ENCODE measurements at regions not wholly inside any gene's neighbourhood (a gene's known extent, or its start where the extent isn't known, plus 50 kb on each side); places are given as distances from the start of the nearest gene placed in this dataset.

DNA sequence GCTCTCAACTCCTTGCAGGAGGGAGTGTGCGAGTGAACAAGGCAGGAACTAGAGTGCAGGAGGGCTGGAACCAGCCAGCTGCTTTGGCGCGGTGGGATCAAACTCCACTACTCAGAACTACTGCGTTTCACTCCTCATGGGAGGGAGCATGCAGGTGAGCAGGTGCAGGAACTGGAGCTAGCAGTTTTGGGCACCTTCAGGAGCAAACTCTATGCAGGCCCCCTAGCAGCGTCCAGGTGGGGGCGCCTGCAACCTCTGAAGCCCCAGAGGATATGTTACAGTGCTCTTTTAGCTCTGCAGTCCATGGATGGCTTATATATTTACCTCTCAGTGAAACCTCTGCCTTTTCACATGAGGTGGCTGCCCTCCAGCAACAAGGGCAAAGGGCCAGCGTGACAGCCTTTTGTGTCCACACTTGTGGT, 1303.4 kb downstream of the PCDH9 start:
- BruUV-seq (replicated peaks) = no TSS peak
- Histone ChIP-seq H3K36me3 (ENCODE audit: control insufficient read depth in 2 of 2, insufficient read depth in 2 of 2, low read length in 1 of 2) (no peaks in the 10 kb centered on the region), H2AFZ (ENCODE audit: control insufficient read depth, low read depth, low read length) (no peak overlapping the region), H3K79me2 (ENCODE audit: control insufficient read depth, insufficient read depth, low read length) (no peaks in the 10 kb centered on the region), H3K4me3 (no peak overlapping the region), H3K27ac (ENCODE audit: control insufficient read depth, insufficient read depth) (no peak overlapping the region), H3K9ac (ENCODE audit: control insufficient read depth, insufficient read depth, low read length) (no peak overlapping the region), H3K9me3 (replicated peaks; ENCODE audit: control insufficient read depth, insufficient read depth, low read length) (no peaks in the 10 kb centered on the region), H4K20me1 (ENCODE audit: control insufficient read depth, insufficient read depth) (no peaks in the 10 kb centered on the region), H3K4me1 (ENCODE audit: control insufficient read depth, insufficient read depth, low read length) (no peaks in the 10 kb centered on the region), H3K4me2 (ENCODE audit: control insufficient read depth, insufficient read depth) (no peak overlapping the region), H3K27me3 (replicated peaks in 1 of 2; ENCODE audit: control insufficient read depth in 2 of 2, insufficient read depth in 2 of 2, low read length in 1 of 2) (no peaks in the 10 kb centered on the region)
- SMC1A ChIA-PET (ENCODE audit: uncharacterized antibody, unreplicated experiment) = interaction anchor here (0.7 to 1.0 kb wide), 3 partner anchors 440 to 1311 kb away, joined by 3 to 4 read pairs (median 3); no protein-coding TSS in a partner anchor
- TF ChIP-seq, protein P1, sequence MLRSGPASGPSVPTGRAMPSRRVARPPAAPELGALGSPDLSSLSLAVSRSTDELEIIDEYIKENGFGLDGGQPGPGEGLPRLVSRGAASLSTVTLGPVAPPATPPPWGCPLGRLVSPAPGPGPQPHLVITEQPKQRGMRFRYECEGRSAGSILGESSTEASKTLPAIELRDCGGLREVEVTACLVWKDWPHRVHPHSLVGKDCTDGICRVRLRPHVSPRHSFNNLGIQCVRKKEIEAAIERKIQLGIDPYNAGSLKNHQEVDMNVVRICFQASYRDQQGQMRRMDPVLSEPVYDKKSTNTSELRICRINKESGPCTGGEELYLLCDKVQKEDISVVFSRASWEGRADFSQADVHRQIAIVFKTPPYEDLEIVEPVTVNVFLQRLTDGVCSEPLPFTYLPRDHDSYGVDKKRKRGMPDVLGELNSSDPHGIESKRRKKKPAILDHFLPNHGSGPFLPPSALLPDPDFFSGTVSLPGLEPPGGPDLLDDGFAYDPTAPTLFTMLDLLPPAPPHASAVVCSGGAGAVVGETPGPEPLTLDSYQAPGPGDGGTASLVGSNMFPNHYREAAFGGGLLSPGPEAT (IDR thresholded peaks at IDR 0.05; ENCODE audit: low read depth) = no peak
- no peak for TF ChIP-seq IRF4 (IDR thresholded peaks at IDR 0.05; ENCODE audit: low read depth, low read length)
- TF ChIP-seq, protein P2, sequence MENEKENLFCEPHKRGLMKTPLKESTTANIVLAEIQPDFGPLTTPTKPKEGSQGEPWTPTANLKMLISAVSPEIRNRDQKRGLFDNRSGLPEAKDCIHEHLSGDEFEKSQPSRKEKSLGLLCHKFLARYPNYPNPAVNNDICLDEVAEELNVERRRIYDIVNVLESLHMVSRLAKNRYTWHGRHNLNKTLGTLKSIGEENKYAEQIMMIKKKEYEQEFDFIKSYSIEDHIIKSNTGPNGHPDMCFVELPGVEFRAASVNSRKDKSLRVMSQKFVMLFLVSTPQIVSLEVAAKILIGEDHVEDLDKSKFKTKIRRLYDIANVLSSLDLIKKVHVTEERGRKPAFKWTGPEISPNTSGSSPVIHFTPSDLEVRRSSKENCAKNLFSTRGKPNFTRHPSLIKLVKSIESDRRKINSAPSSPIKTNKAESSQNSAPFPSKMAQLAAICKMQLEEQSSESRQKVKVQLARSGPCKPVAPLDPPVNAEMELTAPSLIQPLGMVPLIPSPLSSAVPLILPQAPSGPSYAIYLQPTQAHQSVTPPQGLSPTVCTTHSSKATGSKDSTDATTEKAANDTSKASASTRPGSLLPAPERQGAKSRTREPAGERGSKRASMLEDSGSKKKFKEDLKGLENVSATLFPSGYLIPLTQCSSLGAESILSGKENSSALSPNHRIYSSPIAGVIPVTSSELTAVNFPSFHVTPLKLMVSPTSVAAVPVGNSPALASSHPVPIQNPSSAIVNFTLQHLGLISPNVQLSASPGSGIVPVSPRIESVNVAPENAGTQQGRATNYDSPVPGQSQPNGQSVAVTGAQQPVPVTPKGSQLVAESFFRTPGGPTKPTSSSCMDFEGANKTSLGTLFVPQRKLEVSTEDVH (IDR thresholded peaks at IDR 0.05; ENCODE audit: low read depth, partially characterized antibody) = no peak
- TF ChIP-seq, protein P3, sequence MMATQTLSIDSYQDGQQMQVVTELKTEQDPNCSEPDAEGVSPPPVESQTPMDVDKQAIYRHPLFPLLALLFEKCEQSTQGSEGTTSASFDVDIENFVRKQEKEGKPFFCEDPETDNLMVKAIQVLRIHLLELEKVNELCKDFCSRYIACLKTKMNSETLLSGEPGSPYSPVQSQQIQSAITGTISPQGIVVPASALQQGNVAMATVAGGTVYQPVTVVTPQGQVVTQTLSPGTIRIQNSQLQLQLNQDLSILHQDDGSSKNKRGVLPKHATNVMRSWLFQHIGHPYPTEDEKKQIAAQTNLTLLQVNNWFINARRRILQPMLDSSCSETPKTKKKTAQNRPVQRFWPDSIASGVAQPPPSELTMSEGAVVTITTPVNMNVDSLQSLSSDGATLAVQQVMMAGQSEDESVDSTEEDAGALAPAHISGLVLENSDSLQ (IDR thresholded peaks at IDR 0.05) = no peak
- TF ChIP-seq SMC3 (IDR thresholded peaks at IDR 0.05; ENCODE audit: borderline replicate concordance, low read length) = peak; percentile 30; the same call in 1 of the 2 replicates
- no peak for TF ChIP-seq JUNB (IDR thresholded peaks at IDR 0.05)
- TF ChIP-seq, protein P4, sequence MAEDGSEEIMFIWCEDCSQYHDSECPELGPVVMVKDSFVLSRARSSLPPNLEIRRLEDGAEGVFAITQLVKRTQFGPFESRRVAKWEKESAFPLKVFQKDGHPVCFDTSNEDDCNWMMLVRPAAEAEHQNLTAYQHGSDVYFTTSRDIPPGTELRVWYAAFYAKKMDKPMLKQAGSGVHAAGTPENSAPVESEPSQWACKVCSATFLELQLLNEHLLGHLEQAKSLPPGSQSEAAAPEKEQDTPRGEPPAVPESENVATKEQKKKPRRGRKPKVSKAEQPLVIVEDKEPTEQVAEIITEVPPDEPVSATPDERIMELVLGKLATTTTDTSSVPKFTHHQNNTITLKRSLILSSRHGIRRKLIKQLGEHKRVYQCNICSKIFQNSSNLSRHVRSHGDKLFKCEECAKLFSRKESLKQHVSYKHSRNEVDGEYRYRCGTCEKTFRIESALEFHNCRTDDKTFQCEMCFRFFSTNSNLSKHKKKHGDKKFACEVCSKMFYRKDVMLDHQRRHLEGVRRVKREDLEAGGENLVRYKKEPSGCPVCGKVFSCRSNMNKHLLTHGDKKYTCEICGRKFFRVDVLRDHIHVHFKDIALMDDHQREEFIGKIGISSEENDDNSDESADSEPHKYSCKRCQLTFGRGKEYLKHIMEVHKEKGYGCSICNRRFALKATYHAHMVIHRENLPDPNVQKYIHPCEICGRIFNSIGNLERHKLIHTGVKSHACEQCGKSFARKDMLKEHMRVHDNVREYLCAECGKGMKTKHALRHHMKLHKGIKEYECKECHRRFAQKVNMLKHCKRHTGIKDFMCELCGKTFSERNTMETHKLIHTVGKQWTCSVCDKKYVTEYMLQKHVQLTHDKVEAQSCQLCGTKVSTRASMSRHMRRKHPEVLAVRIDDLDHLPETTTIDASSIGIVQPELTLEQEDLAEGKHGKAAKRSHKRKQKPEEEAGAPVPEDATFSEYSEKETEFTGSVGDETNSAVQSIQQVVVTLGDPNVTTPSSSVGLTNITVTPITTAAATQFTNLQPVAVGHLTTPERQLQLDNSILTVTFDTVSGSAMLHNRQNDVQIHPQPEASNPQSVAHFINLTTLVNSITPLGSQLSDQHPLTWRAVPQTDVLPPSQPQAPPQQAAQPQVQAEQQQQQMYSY (CRISPR knock-in tag; IDR thresholded peaks at IDR 0.05) = no peak
- no peak for TF ChIP-seq POLR2AphosphoS5 (IDR thresholded peaks at IDR 0.05; ENCODE audit: low read length)
- TF ChIP-seq, protein P5, sequence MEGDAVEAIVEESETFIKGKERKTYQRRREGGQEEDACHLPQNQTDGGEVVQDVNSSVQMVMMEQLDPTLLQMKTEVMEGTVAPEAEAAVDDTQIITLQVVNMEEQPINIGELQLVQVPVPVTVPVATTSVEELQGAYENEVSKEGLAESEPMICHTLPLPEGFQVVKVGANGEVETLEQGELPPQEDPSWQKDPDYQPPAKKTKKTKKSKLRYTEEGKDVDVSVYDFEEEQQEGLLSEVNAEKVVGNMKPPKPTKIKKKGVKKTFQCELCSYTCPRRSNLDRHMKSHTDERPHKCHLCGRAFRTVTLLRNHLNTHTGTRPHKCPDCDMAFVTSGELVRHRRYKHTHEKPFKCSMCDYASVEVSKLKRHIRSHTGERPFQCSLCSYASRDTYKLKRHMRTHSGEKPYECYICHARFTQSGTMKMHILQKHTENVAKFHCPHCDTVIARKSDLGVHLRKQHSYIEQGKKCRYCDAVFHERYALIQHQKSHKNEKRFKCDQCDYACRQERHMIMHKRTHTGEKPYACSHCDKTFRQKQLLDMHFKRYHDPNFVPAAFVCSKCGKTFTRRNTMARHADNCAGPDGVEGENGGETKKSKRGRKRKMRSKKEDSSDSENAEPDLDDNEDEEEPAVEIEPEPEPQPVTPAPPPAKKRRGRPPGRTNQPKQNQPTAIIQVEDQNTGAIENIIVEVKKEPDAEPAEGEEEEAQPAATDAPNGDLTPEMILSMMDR (IDR thresholded peaks at IDR 0.05 in 2 of 3, conservative IDR thresholded peaks at IDR 0.05 in 1 of 3; ENCODE audit: control insufficient read depth in 2 of 3, extremely low read depth in 1 of 3, insufficient read depth in 1 of 3, low read depth in 3 of 3, low read length in 3 of 3) = peak in 2 of 3 experiments; percentile 35 to 38; a peak in 3 of 6 replicates
- TF ChIP-seq CBFB (IDR thresholded peaks at IDR 0.05; ENCODE audit: low read depth) = no peak
- RAD21 ChIA-PET (ENCODE audit: unreplicated experiment) = interaction anchor here (1.9 kb wide), 1 partner anchor 1312 kb away, joined by 6 read pairs; no protein-coding TSS in a partner anchor
- in situ Hi-C loops (cut with MboI) (no loop called here), intact Hi-C loops (cut with micrococcal nuclease; ENCODE audit: unreplicated experiment) (loop anchor here (5.0 kb wide), 1 partner anchor 1306 kb away; the partner anchor contains the start of gene PCDH9)
- FAIRE-seq (no peak), ATAC-seq (peak; percentile 76), DNase-seq (ENCODE audit: low read depth, low spot score) (no peak)
- POLR2A ChIA-PET = no interaction called here
- CTCF ChIA-PET = interaction anchor here (0.6 to 1.5 kb wide), 4 partner anchors 237 to 1312 kb away, joined by 3 to 5 read pairs (median 3); no protein-coding TSS in a partner anchor
- 23% methylated on average over 7 of the region's 7 CpGs for WGBS (ENCODE audit: insufficient coverage, insufficient replicate concordance, low lambda C conversion rate, missing lambda C conversion rate)
